ENCODE measurements at regions not wholly inside any gene's neighbourhood (a gene's known extent, or its start where the extent isn't known, plus 50 kb on each side); places are given as distances from the start of the nearest gene placed in this dataset.
"Not testable (repeated sequence)": the region's sequence is repeated elsewhere in the genome, so short reads cannot be mapped to it uniquely, and the experiment has no call there.

DNA sequence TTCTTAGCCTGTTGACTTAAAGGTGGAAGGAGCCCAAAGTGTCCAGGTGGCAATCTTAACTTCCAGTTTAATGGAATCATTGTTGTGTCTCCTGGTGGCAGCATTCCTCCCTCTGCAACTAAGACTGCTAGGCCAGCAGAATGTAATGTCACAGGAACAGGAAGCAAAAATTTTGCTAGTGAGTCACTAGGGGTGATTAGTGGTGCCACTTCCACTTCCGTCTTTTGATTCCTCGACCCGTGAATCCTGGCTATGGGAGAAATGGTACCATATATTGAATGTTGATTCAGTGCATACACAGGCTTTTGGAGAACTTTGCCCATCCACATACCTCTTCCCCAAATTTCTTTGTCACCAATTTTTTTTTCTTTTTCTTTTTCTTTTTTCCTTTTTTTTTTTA is 661.4 kb downstream of the TAF11L14 start:
- DNase-seq (ENCODE audit: low read depth in 1 of 2, low spot score in 1 of 2); H3K27me3 ChIP-seq (ENCODE audit: insufficient read depth, poor library complexity, severe bottlenecking); H3K4me3 ChIP-seq (replicated peaks; ENCODE audit: insufficient read depth, low read length); H3K27ac ChIP-seq (replicated peaks): not testable (repeated sequence)
- TF ChIP-seq GABPA (IDR thresholded peaks at IDR 0.05; ENCODE audit: low read depth): peak; percentile 39; the same call in 1 of the 2 replicates
- TF ChIP-seq SPI1 (IDR thresholded peaks at IDR 0.05; ENCODE audit: borderline replicate concordance, low read depth): peak; percentile 56; the same call in 1 of the 2 replicates

DNA sequence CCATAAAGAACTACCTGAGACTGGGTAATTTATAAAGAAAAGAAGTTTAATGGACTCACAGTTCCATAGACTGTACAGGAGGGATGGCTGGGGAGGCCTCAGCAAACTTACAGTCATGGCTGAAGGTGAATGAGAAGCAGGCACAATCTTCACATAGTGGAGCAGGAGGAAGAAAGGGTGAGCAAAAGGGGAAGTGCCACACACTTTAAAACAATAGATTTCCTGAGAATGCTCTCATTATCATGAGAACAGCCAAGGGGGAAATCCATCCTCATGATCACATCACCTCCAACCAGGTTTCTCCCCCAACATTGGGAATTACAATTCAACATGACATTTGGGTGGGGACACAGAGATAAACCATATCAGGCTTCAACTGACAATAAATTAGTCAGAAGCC is 664.9 kb downstream of the TAF11L14 start:
- H3K27me3 ChIP-seq (ENCODE audit: insufficient read depth, poor library complexity, severe bottlenecking): no peaks in the 10 kb centered on the region
- DNase-seq (ENCODE audit: low read depth in 1 of 2, low spot score in 1 of 2): peak in 1 of 2 experiments; percentile 18
- no peak for TF ChIP-seq GABPA (IDR thresholded peaks at IDR 0.05; ENCODE audit: low read depth)
- TF ChIP-seq SPI1 (IDR thresholded peaks at IDR 0.05; ENCODE audit: borderline replicate concordance, low read depth): peak; percentile 97

DNA sequence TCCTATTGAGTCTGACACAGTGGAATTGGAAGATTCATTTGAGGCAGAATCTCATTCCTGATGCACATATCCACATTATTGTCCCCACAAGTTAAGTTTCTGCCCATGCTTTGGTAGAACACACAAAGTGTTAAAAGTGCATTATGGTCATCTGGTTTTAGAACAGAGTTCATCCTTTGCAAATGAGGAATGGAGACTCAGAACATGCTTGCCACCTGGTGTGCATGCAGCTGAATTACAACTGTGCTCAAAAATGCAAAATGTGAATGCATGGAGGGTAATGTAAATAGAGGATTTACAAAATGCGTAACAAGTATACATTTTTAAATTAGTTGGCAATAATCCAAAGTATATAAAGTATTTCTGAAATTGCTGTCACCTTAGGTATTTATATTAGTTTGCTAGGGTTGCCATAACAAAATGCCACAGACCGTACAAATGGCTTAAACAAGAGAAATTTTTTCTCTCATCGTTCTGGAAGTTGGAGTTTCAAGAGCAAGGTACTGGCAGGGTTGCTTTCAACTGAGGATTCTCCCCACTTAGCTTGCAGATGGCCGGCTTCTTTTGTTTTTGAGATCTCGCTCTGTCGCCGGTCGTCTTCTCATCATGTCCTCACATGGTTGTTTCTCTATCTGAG is 671.1 kb downstream of the TAF11L14 start:
- TF ChIP-seq, protein P1, sequence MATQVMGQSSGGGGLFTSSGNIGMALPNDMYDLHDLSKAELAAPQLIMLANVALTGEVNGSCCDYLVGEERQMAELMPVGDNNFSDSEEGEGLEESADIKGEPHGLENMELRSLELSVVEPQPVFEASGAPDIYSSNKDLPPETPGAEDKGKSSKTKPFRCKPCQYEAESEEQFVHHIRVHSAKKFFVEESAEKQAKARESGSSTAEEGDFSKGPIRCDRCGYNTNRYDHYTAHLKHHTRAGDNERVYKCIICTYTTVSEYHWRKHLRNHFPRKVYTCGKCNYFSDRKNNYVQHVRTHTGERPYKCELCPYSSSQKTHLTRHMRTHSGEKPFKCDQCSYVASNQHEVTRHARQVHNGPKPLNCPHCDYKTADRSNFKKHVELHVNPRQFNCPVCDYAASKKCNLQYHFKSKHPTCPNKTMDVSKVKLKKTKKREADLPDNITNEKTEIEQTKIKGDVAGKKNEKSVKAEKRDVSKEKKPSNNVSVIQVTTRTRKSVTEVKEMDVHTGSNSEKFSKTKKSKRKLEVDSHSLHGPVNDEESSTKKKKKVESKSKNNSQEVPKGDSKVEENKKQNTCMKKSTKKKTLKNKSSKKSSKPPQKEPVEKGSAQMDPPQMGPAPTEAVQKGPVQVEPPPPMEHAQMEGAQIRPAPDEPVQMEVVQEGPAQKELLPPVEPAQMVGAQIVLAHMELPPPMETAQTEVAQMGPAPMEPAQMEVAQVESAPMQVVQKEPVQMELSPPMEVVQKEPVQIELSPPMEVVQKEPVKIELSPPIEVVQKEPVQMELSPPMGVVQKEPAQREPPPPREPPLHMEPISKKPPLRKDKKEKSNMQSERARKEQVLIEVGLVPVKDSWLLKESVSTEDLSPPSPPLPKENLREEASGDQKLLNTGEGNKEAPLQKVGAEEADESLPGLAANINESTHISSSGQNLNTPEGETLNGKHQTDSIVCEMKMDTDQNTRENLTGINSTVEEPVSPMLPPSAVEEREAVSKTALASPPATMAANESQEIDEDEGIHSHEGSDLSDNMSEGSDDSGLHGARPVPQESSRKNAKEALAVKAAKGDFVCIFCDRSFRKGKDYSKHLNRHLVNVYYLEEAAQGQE (IDR thresholded peaks at IDR 0.05; ENCODE audit: insufficient replicate concordance, low read depth): no peak
- TF ChIP-seq, protein P2, sequence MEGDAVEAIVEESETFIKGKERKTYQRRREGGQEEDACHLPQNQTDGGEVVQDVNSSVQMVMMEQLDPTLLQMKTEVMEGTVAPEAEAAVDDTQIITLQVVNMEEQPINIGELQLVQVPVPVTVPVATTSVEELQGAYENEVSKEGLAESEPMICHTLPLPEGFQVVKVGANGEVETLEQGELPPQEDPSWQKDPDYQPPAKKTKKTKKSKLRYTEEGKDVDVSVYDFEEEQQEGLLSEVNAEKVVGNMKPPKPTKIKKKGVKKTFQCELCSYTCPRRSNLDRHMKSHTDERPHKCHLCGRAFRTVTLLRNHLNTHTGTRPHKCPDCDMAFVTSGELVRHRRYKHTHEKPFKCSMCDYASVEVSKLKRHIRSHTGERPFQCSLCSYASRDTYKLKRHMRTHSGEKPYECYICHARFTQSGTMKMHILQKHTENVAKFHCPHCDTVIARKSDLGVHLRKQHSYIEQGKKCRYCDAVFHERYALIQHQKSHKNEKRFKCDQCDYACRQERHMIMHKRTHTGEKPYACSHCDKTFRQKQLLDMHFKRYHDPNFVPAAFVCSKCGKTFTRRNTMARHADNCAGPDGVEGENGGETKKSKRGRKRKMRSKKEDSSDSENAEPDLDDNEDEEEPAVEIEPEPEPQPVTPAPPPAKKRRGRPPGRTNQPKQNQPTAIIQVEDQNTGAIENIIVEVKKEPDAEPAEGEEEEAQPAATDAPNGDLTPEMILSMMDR (IDR thresholded peaks at IDR 0.05; ENCODE audit: insufficient read depth, low read length): peak; percentile 77
- H3K4me3 ChIP-seq (replicated peaks; ENCODE audit: insufficient read depth, low read length): no peak overlapping the region
- peak in 1 of 2 experiments; percentile 11 for DNase-seq (ENCODE audit: low read depth in 1 of 2, low spot score in 1 of 2)
- no peak overlapping the region for H3K27ac ChIP-seq (replicated peaks)
- no peaks in the 10 kb centered on the region for H3K27me3 ChIP-seq (ENCODE audit: insufficient read depth, poor library complexity, severe bottlenecking)

More for the DNA sequence above, 664.9 kb downstream of the TAF11L14 start:
- H3K4me3 ChIP-seq (replicated peaks; ENCODE audit: insufficient read depth, low read length): no peak overlapping the region
- H3K27ac ChIP-seq (replicated peaks): no peak overlapping the region

DNA sequence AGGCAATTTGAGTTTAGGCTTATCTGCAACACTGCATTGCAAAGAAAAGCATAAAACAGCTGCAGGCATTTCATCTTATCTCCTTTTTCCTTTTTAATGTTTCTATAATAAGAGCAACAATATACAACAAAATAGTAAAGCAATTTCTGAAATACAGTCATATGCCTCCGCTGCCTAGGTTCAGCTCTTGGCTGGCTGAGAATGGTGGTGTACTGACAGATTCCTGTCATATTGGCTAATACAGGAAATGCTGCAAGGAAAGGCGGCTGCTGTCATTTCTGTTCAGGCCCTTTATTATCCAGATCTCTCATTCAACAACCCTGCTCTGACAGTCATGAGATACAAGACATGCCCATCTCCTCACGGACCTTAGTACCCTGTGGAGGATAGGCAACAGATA is 677.0 kb downstream of the TAF11L14 start:
- Histone ChIP-seq H3K27me3 (ENCODE audit: insufficient read depth, poor library complexity, severe bottlenecking) (no peaks in the 10 kb centered on the region), H3K27ac (replicated peaks) (no peak overlapping the region), H3K4me3 (replicated peaks; ENCODE audit: insufficient read depth, low read length) (no peak overlapping the region)
- DNase-seq (ENCODE audit: low read depth in 1 of 2, low spot score in 1 of 2): peak in 1 of 2 experiments; percentile 28
- TF ChIP-seq, protein P1 (IDR thresholded peaks at IDR 0.05; ENCODE audit: insufficient replicate concordance, low read depth): no peak
- TF ChIP-seq GABPA (IDR thresholded peaks at IDR 0.05; ENCODE audit: low read depth) (no peak), POLR2AphosphoS5 (IDR thresholded peaks at IDR 0.05; ENCODE audit: low read depth) (no peak), SPI1 (IDR thresholded peaks at IDR 0.05; ENCODE audit: borderline replicate concordance, low read depth) (no peak)
- TF ChIP-seq, protein P2 (IDR thresholded peaks at IDR 0.05; ENCODE audit: insufficient read depth, low read length): no peak

DNA sequence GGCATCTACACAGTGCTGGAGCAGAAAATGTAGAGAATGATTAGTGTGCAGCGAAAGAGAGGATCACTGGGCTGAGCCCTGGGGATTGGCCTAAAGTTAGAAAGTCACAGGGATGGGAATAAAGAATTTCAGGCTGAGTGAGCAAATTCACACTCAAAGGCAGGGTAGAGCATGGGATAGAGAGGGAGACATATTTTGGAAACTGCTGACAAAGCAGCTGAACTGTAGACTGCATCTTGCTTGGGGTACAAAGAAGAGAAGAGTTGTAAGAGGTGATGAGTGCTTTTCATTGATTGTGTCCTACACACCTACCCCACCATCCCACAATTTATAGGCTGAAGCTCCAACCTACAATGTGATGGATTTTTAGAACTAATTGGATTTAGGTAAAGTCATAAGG is 677.8 kb downstream of the TAF11L14 start:
- Histone ChIP-seq H3K27ac (replicated peaks) (no peak overlapping the region), H3K4me3 (replicated peaks; ENCODE audit: insufficient read depth, low read length) (no peak overlapping the region), H3K27me3 (ENCODE audit: insufficient read depth, poor library complexity, severe bottlenecking) (no peaks in the 10 kb centered on the region)
- TF ChIP-seq GABPA (IDR thresholded peaks at IDR 0.05; ENCODE audit: low read depth) (no peak), POLR2AphosphoS5 (IDR thresholded peaks at IDR 0.05; ENCODE audit: low read depth) (no peak), SPI1 (IDR thresholded peaks at IDR 0.05; ENCODE audit: borderline replicate concordance, low read depth) (no peak)
- TF ChIP-seq, protein P1 (IDR thresholded peaks at IDR 0.05; ENCODE audit: insufficient replicate concordance, low read depth): no peak
- TF ChIP-seq, protein P2 (IDR thresholded peaks at IDR 0.05; ENCODE audit: insufficient read depth, low read length): no peak
- DNase-seq (ENCODE audit: low read depth in 1 of 2, low spot score in 1 of 2): no peak

Measured in HL-60 (cell line).